ENCODE measurements at regions not wholly inside any gene's neighbourhood (a gene's known extent, or its start where the extent isn't known, plus 50 kb on each side); places are given as distances from the start of the nearest gene placed in this dataset.

- no peak overlapping the region for H3K4me3 ChIP-seq (ENCODE audit: low read depth, low read length)
- no peak for TF ChIP-seq CTCF (IDR thresholded peaks at IDR 0.05; ENCODE audit: borderline replicate concordance, insufficient read depth, low read depth, low read length)
Measured at GRCh38 chr11:91394073-91394726, 830.4 kb upstream of the FAT3 start.

DNA sequence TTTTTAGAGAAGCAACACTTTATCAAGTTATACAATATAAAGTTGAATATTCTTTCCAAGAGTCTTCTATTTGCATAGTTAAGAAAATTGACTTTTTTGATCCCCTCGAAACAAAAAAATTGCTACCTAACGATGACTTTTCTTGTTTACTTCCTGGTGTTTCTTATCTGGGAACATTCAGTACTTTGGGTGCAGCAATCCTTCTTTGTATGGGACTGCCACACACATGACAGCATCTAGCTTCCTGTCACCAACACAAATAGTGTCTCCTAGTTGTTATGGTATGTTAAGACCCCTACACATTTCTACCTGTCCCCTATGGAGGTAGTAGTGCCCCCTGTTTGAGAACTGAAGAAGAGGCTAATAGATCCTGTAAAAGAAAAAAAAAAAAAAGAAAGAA, 841.7 kb upstream of the FAT3 start:
- TF ChIP-seq CTCF (IDR thresholded peaks at IDR 0.05; ENCODE audit: borderline replicate concordance, insufficient read depth, low read depth, low read length), result no peak
- no peak overlapping the region for H3K4me3 ChIP-seq (ENCODE audit: low read depth, low read length)

GRCh38 chr11:91374794-91375193, 849.8 kb upstream of the FAT3 start:
- no peak overlapping the region for H3K4me3 ChIP-seq (ENCODE audit: low read depth, low read length)
- no peak for TF ChIP-seq CTCF (IDR thresholded peaks at IDR 0.05; ENCODE audit: borderline replicate concordance, insufficient read depth, low read depth, low read length)

DNA sequence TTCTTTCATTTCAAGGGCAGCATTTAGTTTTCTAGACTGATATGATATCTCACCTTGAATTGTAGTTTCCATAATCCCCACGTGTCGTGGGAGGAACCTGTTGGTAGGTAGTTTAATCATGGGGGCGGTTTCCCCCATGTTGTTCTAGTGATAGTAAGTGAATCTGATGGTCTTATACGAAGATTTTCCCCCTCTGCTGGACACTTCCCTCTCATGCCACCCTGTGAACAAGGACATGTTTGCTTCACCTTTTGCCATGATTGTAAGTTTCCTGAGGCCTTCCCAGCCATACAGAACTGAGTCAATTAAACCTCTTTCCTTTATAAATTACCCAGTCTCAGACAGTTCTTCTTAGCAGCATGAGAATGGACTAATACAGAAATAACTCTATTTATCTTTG, 851.1 kb upstream of the FAT3 start:
- TF ChIP-seq CTCF (IDR thresholded peaks at IDR 0.05; ENCODE audit: borderline replicate concordance, insufficient read depth, low read depth, low read length), result no peak
- H3K4me3 ChIP-seq (ENCODE audit: low read depth, low read length), result no peak overlapping the region

GRCh38 chr11:91366816-91367215, 857.8 kb upstream of the FAT3 start:
- no peak for TF ChIP-seq CTCF (IDR thresholded peaks at IDR 0.05; ENCODE audit: borderline replicate concordance, insufficient read depth, low read depth, low read length)
- no peak overlapping the region for H3K4me3 ChIP-seq (ENCODE audit: low read depth, low read length)

GRCh38 chr11:91365986-91366585, 858.5 kb upstream of the FAT3 start:
- TF ChIP-seq CTCF (IDR thresholded peaks at IDR 0.05; ENCODE audit: borderline replicate concordance, insufficient read depth, low read depth, low read length), result no peak

DNA sequence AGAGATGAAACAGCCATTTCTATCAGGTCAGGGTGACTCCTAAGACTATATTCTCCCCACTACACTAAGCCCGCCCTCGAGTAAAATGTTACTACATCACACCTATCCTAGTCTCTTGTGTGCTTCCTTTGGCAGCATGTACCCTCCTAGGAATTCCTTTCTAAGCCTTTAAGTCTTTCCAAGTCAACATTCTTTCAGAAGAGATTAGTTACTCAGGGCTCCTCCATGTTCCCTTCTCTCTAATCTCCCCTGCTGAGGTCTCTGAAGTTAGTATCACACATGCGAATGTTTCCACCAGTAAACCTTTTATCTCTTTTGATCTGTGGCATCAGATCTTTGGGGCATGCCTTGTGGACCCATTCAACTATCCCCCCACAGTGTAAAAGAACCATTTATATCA, 873.7 kb upstream of the FAT3 start:
- TF ChIP-seq CTCF (IDR thresholded peaks at IDR 0.05; ENCODE audit: borderline replicate concordance, insufficient read depth, low read depth, low read length), result no peak
- no peak overlapping the region for H3K4me3 ChIP-seq (ENCODE audit: low read depth, low read length)

More at GRCh38 chr11:91365986-91366585, 858.5 kb upstream of the FAT3 start:
- H3K4me3 ChIP-seq (ENCODE audit: low read depth, low read length), result no peak overlapping the region
